Ovary (tissue), 7 donors: ENCODE measurements at regions not wholly inside any gene's neighbourhood (a gene's known extent, or its start where the extent isn't known, plus 50 kb on each side); places are given as distances from the start of the nearest gene placed in this dataset.

ENCODE experiments used
- DNase-seq, 5 donors: peaks; one replicate each; pipeline ENCODE4 v3.0.0-alpha.2; 2019 to 2020
- H3K27ac ChIP-seq, 2 donors: fragments of 200-600 bp; one replicate each; pipeline versions ENCODE4 v1.5.1 to v1.8.0; 2019 to 2022
- H3K27me3 ChIP-seq: fragments of 200-600 bp; one replicate; pipeline ENCODE4 v1.8.0; 2022
- H3K36me3 ChIP-seq: fragments of 200-600 bp; sonication (generic); one replicate; pipeline ENCODE4 v1.5.1; 2019
- H3K4me1 ChIP-seq: one replicate; pipeline ENCODE4 v1.8.1; 2013; ENCODE audit warnings: mild to moderate bottlenecking, moderate library complexity; ENCODE audit not compliant: insufficient read depth
- H3K4me3 ChIP-seq: fragments of 200-600 bp; sonication (generic); one replicate; pipeline ENCODE4 v1.5.1; 2017
- H3K9me3 ChIP-seq, 2 donors: fragments of 200-600 bp in 1 of 2; sonication (generic) in 1 of 2; one replicate each; pipeline versions ENCODE4 v1.5.1 to v1.8.1; 2013 to 2019; ENCODE audit warnings: mild to moderate bottlenecking in 1 of 2, moderate library complexity in 1 of 2
- EP300 ChIP-seq: sonication (generic); formaldehyde crosslinking; IDR thresholded peaks from one replicate; pipeline ENCODE4 v1.6.1; 2017; ENCODE audit warnings: antibody characterized with exemption
- POLR2A ChIP-seq: fragments of 450-650 bp; IDR thresholded peaks from one replicate; pipeline ENCODE4 v1.6.1; 2017; ENCODE audit warnings: antibody characterized with exemption, mild to moderate bottlenecking, moderate library complexity
- WGBS, 3 donors: extraction: QIAGEN DNeasy Blood & Tissue Kit in 1 of 3; methylation state at CpG; one replicate each; pipeline versions ENCODE4 v1.1.5 to v1.1.7; 2013 to 2017; 5-methylcytosine and 5-hydroxymethylcytosine counted together
- intact Hi-C, 4 donors: fragments of 100-400 bp; cut with DNase I; formaldehyde crosslinking; loops; one replicate each; pipeline versions ENCODE4 v1.11.0 to v1.15.1; 2022 to 2023
- TF ChIP-seq, protein P1 (sequence below), 3 donors: fragments of 450-650 bp in 2 of 3; fragments of 200-600 bp in 1 of 3; IDR thresholded peaks; one replicate each; pipeline versions ENCODE4 v1.5.1 to v1.8.0; 2016 to 2022; ENCODE audit warnings: antibody characterized with exemption in 3 of 3, mild to moderate bottlenecking in 1 of 3
- donor health status: DM: no; HTN: no; CAD: no; lungs with moderate emphysema.
- donor health status: DM: no; HTN: no; CAD: no.
- donor health status: Bipolar disorder and iron deficiency.
- donor health status: DM: no; HTN: no; CAD: no.
- donor health status: DM: yes; HTN: yes; CAD: no.

DNA sequence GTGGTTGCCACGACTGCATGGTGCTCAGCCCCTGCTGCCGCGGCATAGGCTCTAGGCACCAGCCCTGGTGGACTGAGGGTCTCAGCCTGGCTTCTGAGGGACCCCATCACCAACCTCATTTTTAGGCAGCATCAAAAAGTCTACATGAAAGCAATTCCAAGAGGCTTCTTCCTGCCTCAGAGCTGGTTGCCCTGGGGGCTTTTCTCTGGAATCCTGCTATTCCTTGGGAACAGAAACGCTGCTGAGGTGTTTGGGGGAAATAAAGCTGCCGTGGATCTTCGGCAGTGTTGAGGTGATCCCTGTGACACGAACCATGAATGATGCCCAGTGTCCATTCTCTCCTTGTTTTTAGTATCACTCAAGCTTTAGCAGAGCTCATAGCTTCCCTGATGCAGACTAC, 148.4 kb upstream of the LRFN2 start:
- DNase-seq, result no peak
- Histone ChIP-seq H3K36me3 (no peaks in the 10 kb centered on the region), H3K4me3 (no peak overlapping the region), H3K9me3 (no peaks in the 10 kb centered on the region), H3K27ac (no peak overlapping the region), H3K4me1 (no peaks in the 10 kb centered on the region), H3K27me3 (no peaks in the 10 kb centered on the region)
- WGBS, 3 donors, result 84 to 92% (median 85%) methylated on average over 7 of the region's 7 CpGs
- TF ChIP-seq, protein P1, sequence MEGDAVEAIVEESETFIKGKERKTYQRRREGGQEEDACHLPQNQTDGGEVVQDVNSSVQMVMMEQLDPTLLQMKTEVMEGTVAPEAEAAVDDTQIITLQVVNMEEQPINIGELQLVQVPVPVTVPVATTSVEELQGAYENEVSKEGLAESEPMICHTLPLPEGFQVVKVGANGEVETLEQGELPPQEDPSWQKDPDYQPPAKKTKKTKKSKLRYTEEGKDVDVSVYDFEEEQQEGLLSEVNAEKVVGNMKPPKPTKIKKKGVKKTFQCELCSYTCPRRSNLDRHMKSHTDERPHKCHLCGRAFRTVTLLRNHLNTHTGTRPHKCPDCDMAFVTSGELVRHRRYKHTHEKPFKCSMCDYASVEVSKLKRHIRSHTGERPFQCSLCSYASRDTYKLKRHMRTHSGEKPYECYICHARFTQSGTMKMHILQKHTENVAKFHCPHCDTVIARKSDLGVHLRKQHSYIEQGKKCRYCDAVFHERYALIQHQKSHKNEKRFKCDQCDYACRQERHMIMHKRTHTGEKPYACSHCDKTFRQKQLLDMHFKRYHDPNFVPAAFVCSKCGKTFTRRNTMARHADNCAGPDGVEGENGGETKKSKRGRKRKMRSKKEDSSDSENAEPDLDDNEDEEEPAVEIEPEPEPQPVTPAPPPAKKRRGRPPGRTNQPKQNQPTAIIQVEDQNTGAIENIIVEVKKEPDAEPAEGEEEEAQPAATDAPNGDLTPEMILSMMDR (IDR thresholded peaks at IDR 0.05), result no peak
- TF ChIP-seq POLR2A (no peak), EP300 (no peak)
- intact Hi-C loops, result no loop called here

DNA sequence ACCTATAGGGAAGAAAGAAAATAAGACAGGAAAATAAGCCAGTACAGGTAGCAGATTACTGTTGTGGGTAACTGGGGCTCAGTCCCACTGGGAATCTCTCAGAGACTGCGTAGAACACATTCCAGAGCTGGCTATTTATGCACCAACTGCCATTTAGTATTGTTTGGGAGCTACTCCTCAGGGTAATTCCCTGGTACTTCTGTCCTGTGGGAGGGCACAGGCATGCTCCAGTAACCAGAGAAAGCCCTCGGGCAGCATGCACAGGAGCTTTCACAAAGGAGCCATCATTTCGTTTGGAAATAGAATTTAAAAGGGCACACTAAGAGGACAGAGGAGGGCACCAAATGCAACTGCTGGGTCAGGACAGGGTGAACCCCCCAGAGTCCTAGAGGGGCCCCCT, 148.0 kb upstream of the LRFN2 start:
- 22 to 74% (median 64%) methylated on average over 2 to 3 of the region's 3 CpGs for WGBS, 3 donors
- no peak for DNase-seq
- Histone ChIP-seq H3K9me3 (no peaks in the 10 kb centered on the region), H3K27me3 (no peaks in the 10 kb centered on the region), H3K36me3 (no peaks in the 10 kb centered on the region), H3K4me3 (no peak overlapping the region), H3K27ac (no peak overlapping the region), H3K4me1 (no peaks in the 10 kb centered on the region)
- TF ChIP-seq EP300 (no peak), POLR2A (no peak)
- TF ChIP-seq, protein P1 (IDR thresholded peaks at IDR 0.05), result no peak
- intact Hi-C loops, result no loop called here

DNA sequence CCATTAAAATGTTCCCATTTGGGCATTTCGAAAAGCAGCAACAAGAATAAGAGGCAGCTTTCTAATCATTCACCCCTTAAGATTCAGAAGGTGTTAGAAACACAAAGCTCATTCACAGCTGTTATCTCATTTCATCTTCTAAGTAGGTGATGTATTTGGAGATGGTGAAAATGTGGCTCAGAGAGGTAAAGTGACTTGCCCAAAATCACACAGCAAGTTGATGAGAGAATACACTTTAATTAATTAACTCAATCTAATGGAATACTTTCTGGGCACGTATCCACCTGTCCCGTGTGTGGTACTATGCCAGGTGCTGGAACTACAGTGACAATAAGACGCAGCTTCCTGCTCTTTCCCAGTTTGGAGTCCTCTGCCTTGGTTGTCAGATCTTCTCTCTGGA, 147.4 kb upstream of the LRFN2 start:
- Histone ChIP-seq H3K9me3 (no peaks in the 10 kb centered on the region), H3K36me3 (no peaks in the 10 kb centered on the region), H3K27ac (no peak overlapping the region), H3K4me1 (no peaks in the 10 kb centered on the region), H3K4me3 (no peak overlapping the region), H3K27me3 (no peaks in the 10 kb centered on the region)
- no peak for DNase-seq
- intact Hi-C loops, result no loop called here
- TF ChIP-seq EP300 (no peak), POLR2A (no peak)
- TF ChIP-seq, protein P1 (IDR thresholded peaks at IDR 0.05), result no peak
- 87 to 94% (median 87%) methylated on average over 4 of the region's 4 CpGs for WGBS, 3 donors

DNA sequence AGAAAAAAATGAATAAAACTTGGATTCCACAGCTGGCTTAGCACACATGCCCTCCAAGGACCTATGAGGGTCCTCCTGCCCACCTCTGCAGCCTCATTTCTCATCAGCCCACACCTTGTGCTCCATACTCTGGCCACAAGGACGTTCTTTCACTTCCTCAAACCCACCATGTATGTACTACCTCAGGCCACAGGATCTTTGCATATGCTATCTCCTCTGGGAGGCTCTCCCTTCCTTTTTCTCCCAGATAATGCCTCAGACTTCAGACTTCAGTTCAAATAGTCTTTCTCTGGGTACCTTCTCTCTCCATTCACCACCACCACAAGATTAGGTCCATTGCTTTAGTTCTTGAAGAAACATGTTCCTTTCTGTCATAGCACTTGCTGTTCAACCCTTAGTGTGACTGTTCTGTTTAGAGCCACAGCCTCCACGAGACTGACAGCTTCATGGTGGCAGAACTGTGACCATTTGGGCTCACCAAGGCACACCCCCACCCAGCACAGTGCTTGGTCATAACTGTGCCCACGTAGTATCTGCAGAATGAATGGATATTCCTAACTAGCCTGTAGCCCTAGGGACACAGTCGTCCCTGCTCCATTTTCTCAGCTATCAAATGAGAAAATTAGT, 146.7 kb upstream of the LRFN2 start:
- Histone ChIP-seq H3K27ac (no peak overlapping the region), H3K36me3 (no peaks in the 10 kb centered on the region), H3K4me3 (no peak overlapping the region), H3K27me3 (no peaks in the 10 kb centered on the region), H3K4me1 (no peaks in the 10 kb centered on the region), H3K9me3 (no peaks in the 10 kb centered on the region)
- WGBS, 3 donors, result 63 to 78% (median 66%) methylated on average over 4 of the region's 4 CpGs
- intact Hi-C loops, result no loop called here
- DNase-seq, result no peak
- TF ChIP-seq EP300 (no peak), POLR2A (no peak)
- TF ChIP-seq, protein P1 (IDR thresholded peaks at IDR 0.05), result no peak
